ENCODE measurements at regions not wholly inside any gene's neighbourhood (a gene's known extent, or its start where the extent isn't known, plus 50 kb on each side); places are given as distances from the start of the nearest gene placed in this dataset.

GRCh38 chr10:109591601-109592000 lies 331.7 kb downstream of the XPNPEP1 start:
- H3K9ac ChIP-seq (ENCODE audit: low read length) = no peak overlapping the region
- no peak overlapping the region for H3K4me2 ChIP-seq (ENCODE audit: low read depth, low read length, poor library complexity, severe bottlenecking)
- H3K9me2 ChIP-seq (replicated peaks; ENCODE audit: insufficient read depth, low read length) = no peaks in the 10 kb centered on the region
- no peak for TF ChIP-seq CTCF (IDR thresholded peaks at IDR 0.05; ENCODE audit: insufficient read depth, low read length, poor library complexity, severe bottlenecking)
- no peak for TF ChIP-seq EZH2phosphoT487 (conservative IDR thresholded peaks at IDR 0.05; ENCODE audit: low read length)
- H4K20me1 ChIP-seq (ENCODE audit: low read depth, low read length) = no peaks in the 10 kb centered on the region
- no peaks in the 10 kb centered on the region for H3K79me2 ChIP-seq (ENCODE audit: insufficient read depth, low read length)
- no peaks in the 10 kb centered on the region for H3K9me3 ChIP-seq (ENCODE audit: insufficient read depth, low read length)
- no peaks in the 10 kb centered on the region for H3K27me3 ChIP-seq (ENCODE audit: low read length)
- H3K4me3 ChIP-seq (ENCODE audit: insufficient read depth, low read length, poor library complexity, severe bottlenecking) = no peak overlapping the region
- no peaks in the 10 kb centered on the region for H3F3A ChIP-seq (ENCODE audit: insufficient read depth)
- H2AFZ ChIP-seq (ENCODE audit: low read depth, low read length, severe bottlenecking) = no peak overlapping the region
- H3K36me3 ChIP-seq (ENCODE audit: low read length) = no peaks in the 10 kb centered on the region
- no peak overlapping the region for H3K27ac ChIP-seq (ENCODE audit: low read depth, low read length)

- Histone ChIP-seq H3K4me2 (ENCODE audit: low read depth, low read length, poor library complexity, severe bottlenecking) (no peak overlapping the region), H3K27ac (ENCODE audit: low read depth, low read length) (no peak overlapping the region), H3K79me2 (ENCODE audit: insufficient read depth, low read length) (no peaks in the 10 kb centered on the region), H3F3A (ENCODE audit: insufficient read depth) (no peaks in the 10 kb centered on the region), H4K20me1 (ENCODE audit: low read depth, low read length) (no peaks in the 10 kb centered on the region), H3K9me2 (replicated peaks; ENCODE audit: insufficient read depth, low read length) (no peaks in the 10 kb centered on the region), H2AFZ (ENCODE audit: low read depth, low read length, severe bottlenecking) (no peak overlapping the region), H3K4me3 (ENCODE audit: insufficient read depth, low read length, poor library complexity, severe bottlenecking) (no peak overlapping the region), H3K9me3 (ENCODE audit: insufficient read depth, low read length) (no peaks in the 10 kb centered on the region), H3K9ac (ENCODE audit: low read length) (no peak overlapping the region), H3K36me3 (ENCODE audit: low read length) (no peaks in the 10 kb centered on the region), H3K27me3 (ENCODE audit: low read length) (no peaks in the 10 kb centered on the region)
- TF ChIP-seq CTCF (IDR thresholded peaks at IDR 0.05; ENCODE audit: insufficient read depth, low read length, poor library complexity, severe bottlenecking) (no peak), EZH2phosphoT487 (conservative IDR thresholded peaks at IDR 0.05; ENCODE audit: low read length) (no peak)
Measured at GRCh38 chr10:109588259-109588658, 335.1 kb downstream of the XPNPEP1 start.

GRCh38 chr10:109587366-109587765 lies 335.9 kb downstream of the XPNPEP1 start:
- no peaks in the 10 kb centered on the region for H3K9me3 ChIP-seq (ENCODE audit: insufficient read depth, low read length)
- no peaks in the 10 kb centered on the region for H3K9me2 ChIP-seq (replicated peaks; ENCODE audit: insufficient read depth, low read length)
- H2AFZ ChIP-seq (ENCODE audit: low read depth, low read length, severe bottlenecking) = no peak overlapping the region
- H3K79me2 ChIP-seq (ENCODE audit: insufficient read depth, low read length) = no peaks in the 10 kb centered on the region
- no peak overlapping the region for H3K9ac ChIP-seq (ENCODE audit: low read length)
- no peaks in the 10 kb centered on the region for H4K20me1 ChIP-seq (ENCODE audit: low read depth, low read length)
- no peak overlapping the region for H3K4me3 ChIP-seq (ENCODE audit: insufficient read depth, low read length, poor library complexity, severe bottlenecking)
- H3K36me3 ChIP-seq (ENCODE audit: low read length) = no peaks in the 10 kb centered on the region
- no peaks in the 10 kb centered on the region for H3K27me3 ChIP-seq (ENCODE audit: low read length)
- H3F3A ChIP-seq (ENCODE audit: insufficient read depth) = no peaks in the 10 kb centered on the region
- no peak overlapping the region for H3K4me2 ChIP-seq (ENCODE audit: low read depth, low read length, poor library complexity, severe bottlenecking)
- no peak overlapping the region for H3K27ac ChIP-seq (ENCODE audit: low read depth, low read length)
- TF ChIP-seq EZH2phosphoT487 (conservative IDR thresholded peaks at IDR 0.05; ENCODE audit: low read length) (no peak), CTCF (IDR thresholded peaks at IDR 0.05; ENCODE audit: insufficient read depth, low read length, poor library complexity, severe bottlenecking) (no peak)
